ENCODE measurements at regions not wholly inside any gene's neighbourhood (a gene's known extent, or its start where the extent isn't known, plus 50 kb on each side); places are given as distances from the start of the nearest gene placed in this dataset.
"Not testable (repeated sequence)": the region's sequence is repeated elsewhere in the genome, so short reads cannot be mapped to it uniquely, and the experiment has no call there.

- no peak for DNase-seq
Measured at GRCh38 chr4:84126061-84126787, 372.9 kb downstream of the NKX6-1 start.

GRCh38 chr4:84110040-84110439 is 389.1 kb downstream of the NKX6-1 start:
- DNase-seq = no peak

GRCh38 chr4:84101653-84102625 is 397.2 kb downstream of the NKX6-1 start:
- not testable (repeated sequence) for DNase-seq

GRCh38 chr4:84100071-84100470 is 399.0 kb downstream of the NKX6-1 start:
- DNase-seq = no peak

GRCh38 chr4:84099599-84099998 is 399.5 kb downstream of the NKX6-1 start:
- peak in 1 of 51 donors; percentile 7 for DNase-seq

GRCh38 chr4:84091266-84091665 is 407.8 kb downstream of the NKX6-1 start:
- no peak for DNase-seq

GRCh38 chr4:84089652-84090437 is 409.2 kb downstream of the NKX6-1 start:
- DNase-seq = no peak

- DNase-seq = no peak
Measured at GRCh38 chr4:84085986-84086385, 413.1 kb downstream of the NKX6-1 start.

GRCh38 chr4:84070289-84070688 is 428.8 kb downstream of the NKX6-1 start:
- no peak for DNase-seq

- no peak for DNase-seq
Measured at GRCh38 chr4:84063619-84064018, 435.5 kb downstream of the NKX6-1 start.

GRCh38 chr4:84058201-84058600 is 440.9 kb downstream of the NKX6-1 start:
- DNase-seq = no peak

- DNase-seq = no peak
Measured at GRCh38 chr4:84051639-84052038, 447.5 kb downstream of the NKX6-1 start.

GRCh38 chr4:84051089-84051488 is 448.0 kb downstream of the NKX6-1 start:
- no peak for DNase-seq

GRCh38 chr4:84050015-84050414 is 449.1 kb downstream of the NKX6-1 start:
- no peak for DNase-seq

- no peak for DNase-seq
Measured at GRCh38 chr4:84046551-84046950, 452.5 kb downstream of the NKX6-1 start.

- DNase-seq = no peak
Measured at GRCh38 chr4:84041426-84041825, 457.7 kb downstream of the NKX6-1 start.

- DNase-seq = no peak
Measured at GRCh38 chr4:84035568-84035967, 463.5 kb downstream of the NKX6-1 start.

GRCh38 chr4:84032372-84032771 is 466.7 kb downstream of the NKX6-1 start:
- DNase-seq = no peak

- no peak for DNase-seq
Measured at GRCh38 chr4:84031401-84031800, 467.7 kb downstream of the NKX6-1 start.

- DNase-seq = no peak
Measured at GRCh38 chr4:84028340-84028739, 470.8 kb downstream of the NKX6-1 start.

GRCh38 chr4:84024405-84024804 is 474.7 kb downstream of the NKX6-1 start:
- no peak for DNase-seq

GRCh38 chr4:84022564-84022963 is 476.5 kb downstream of the NKX6-1 start:
- no peak for DNase-seq

All from hypothalamus (tissue), 51 donors.